MM.1S (cell line): ENCODE measurements at regions not wholly inside any gene's neighbourhood (a gene's known extent, or its start where the extent isn't known, plus 50 kb on each side); places are given as distances from the start of the nearest gene placed in this dataset.
"Not testable (repeated sequence)": the region's sequence is repeated elsewhere in the genome, so short reads cannot be mapped to it uniquely, and the experiment has no call there.

Source experiments
- DNase-seq: peaks from one replicate; pipeline ENCODE4 v3.0.0-alpha.2; 2015
- H2AFZ ChIP-seq: fragments of 300-600 bp; sonication (generic); 2 replicates; pipeline ENCODE4 v1.6.0; 2016; ENCODE audit warnings: antibody characterized with exemption, low read length
- H3F3A ChIP-seq: fragments of 300-600 bp; sonication (generic); 2 replicates; pipeline ENCODE4 v1.6.1; 2016; ENCODE audit warnings: mild to moderate bottlenecking, antibody characterized with exemption, low read length, moderate library complexity, mixed read lengths; ENCODE audit not compliant: insufficient read depth
- H3K27ac ChIP-seq: fragments of 300-600 bp; sonication (generic); 2 replicates; pipeline ENCODE4 v1.5.1; 2016; ENCODE audit warnings: mild to moderate bottlenecking, low read length
- H3K27me3 ChIP-seq: fragments of 300-600 bp; sonication (generic); replicated peaks from 2 replicates; pipeline ENCODE4 v1.6.0; 2016; ENCODE audit warnings: low read length; ENCODE audit not compliant: insufficient read depth
- H3K36me3 ChIP-seq: fragments of 300-600 bp; sonication (generic); replicated peaks from 2 replicates; pipeline ENCODE4 v1.6.1; 2016; ENCODE audit warnings: mild to moderate bottlenecking, low read length, mixed read lengths; ENCODE audit not compliant: insufficient read depth
- H3K4me1 ChIP-seq: fragments of 300-600 bp; sonication (generic); 2 replicates; pipeline ENCODE4 v1.6.1; 2016; ENCODE audit warnings: low read length, mixed read lengths
- H3K4me2 ChIP-seq: fragments of 300-600 bp; sonication (generic); 2 replicates; pipeline ENCODE4 v1.6.0; 2016; ENCODE audit warnings: low read depth, low read length
- H3K4me3 ChIP-seq: fragments of 300-600 bp; sonication (generic); 2 replicates; pipeline ENCODE4 v1.5.1; 2016; ENCODE audit warnings: low read length, mixed read lengths
- H3K79me2 ChIP-seq: fragments of 300-600 bp; sonication (generic); 2 replicates; pipeline ENCODE4 v1.6.1; 2016; ENCODE audit warnings: mixed run types, low read length, mixed read lengths
- H3K9ac ChIP-seq: fragments of 300-600 bp; sonication (generic); 2 replicates; pipeline ENCODE4 v1.6.1; 2016; ENCODE audit warnings: low read length, mixed read lengths
- H3K9me2 ChIP-seq: fragments of 300-600 bp; sonication (generic); replicated peaks from 2 replicates; pipeline ENCODE4 v1.6.1; 2016; ENCODE audit warnings: mild to moderate bottlenecking, low read length, mixed read lengths; ENCODE audit not compliant: insufficient read depth
- H3K9me3 ChIP-seq: fragments of 300-600 bp; sonication (generic); replicated peaks from 2 replicates; pipeline ENCODE4 v1.6.1; 2016; ENCODE audit warnings: mild to moderate bottlenecking, low read length, mixed read lengths; ENCODE audit not compliant: insufficient read depth
- H4K20me1 ChIP-seq: fragments of 300-600 bp; sonication (generic); 2 replicates; pipeline ENCODE4 v1.6.1; 2016; ENCODE audit warnings: mild to moderate bottlenecking, low read length, moderate library complexity, mixed read lengths; ENCODE audit not compliant: insufficient read depth
- EZH2 ChIP-seq: fragments of 300-600 bp; sonication (generic); optimal IDR thresholded peaks from 2 replicates; pipeline ENCODE3; 2017; ENCODE audit warnings: low read depth, mild to moderate bottlenecking, antibody characterized with exemption, low read length, mixed read lengths
- EZH2phosphoT487 ChIP-seq: fragments of 300-600 bp; sonication (generic); IDR thresholded peaks from 2 replicates; pipeline ENCODE4 v1.6.1; 2018; ENCODE audit warnings: antibody characterized with exemption, low read length
- TF ChIP-seq, protein P1 (sequence below): fragments of 300-600 bp; sonication (generic); IDR thresholded peaks from 2 replicates; pipeline ENCODE4 v1.5.1; 2016; ENCODE audit warnings: antibody characterized with exemption, low read length, mixed read lengths

DNA sequence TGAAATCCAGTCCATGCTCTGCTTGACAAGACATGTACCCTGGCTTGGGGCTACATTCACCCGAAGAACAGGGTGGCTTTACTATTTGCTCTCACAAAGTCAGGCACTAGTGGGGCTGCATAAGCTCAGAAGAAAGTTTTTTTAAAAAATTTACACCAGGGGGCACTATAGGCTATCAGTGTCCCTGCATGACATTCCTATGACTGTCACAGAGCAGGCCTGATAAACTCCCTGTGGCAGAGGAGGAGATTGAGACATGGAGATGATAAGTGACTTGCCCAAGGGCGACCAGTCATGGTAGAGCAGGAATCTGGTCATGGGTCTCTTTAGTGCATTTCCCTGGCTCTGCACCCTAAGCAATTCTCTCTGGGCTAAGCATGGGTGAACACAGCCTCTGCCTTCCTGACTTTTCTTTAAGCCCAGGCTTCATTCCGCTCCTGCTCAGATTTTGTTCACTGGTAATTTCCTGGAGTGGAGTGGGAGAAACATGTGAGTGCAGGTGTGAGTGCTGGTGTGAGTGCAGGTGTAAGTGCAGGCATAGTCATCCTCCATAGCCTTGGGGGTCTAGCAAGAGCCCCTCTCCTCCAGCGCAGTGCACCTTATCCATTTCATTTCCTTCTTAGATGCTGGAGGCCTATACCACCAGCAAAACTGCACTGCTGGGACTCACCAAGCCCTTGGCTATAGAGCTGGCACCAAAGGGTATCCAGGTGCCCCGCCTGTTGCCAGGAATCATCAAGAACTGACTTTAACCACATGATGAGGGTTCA, 91.6 kb downstream of the DHRS2 start:
- Histone ChIP-seq H3K4me1 (no peaks in the 10 kb centered on the region), H3K9ac (no peak overlapping the region), H3K79me2 (no peaks in the 10 kb centered on the region), H3F3A (no peaks in the 10 kb centered on the region), H3K27me3 (no peaks in the 10 kb centered on the region), H3K4me3 (no peak overlapping the region), H3K36me3 (no peaks in the 10 kb centered on the region), H2AFZ (no peak overlapping the region), H3K4me2 (no peak overlapping the region), H3K27ac (no peak overlapping the region), H3K9me3 (no peaks in the 10 kb centered on the region), H3K9me2 (no peaks in the 10 kb centered on the region), H4K20me1 (no peaks in the 10 kb centered on the region)
- peak; percentile 12 for DNase-seq
- TF ChIP-seq, protein P1, sequence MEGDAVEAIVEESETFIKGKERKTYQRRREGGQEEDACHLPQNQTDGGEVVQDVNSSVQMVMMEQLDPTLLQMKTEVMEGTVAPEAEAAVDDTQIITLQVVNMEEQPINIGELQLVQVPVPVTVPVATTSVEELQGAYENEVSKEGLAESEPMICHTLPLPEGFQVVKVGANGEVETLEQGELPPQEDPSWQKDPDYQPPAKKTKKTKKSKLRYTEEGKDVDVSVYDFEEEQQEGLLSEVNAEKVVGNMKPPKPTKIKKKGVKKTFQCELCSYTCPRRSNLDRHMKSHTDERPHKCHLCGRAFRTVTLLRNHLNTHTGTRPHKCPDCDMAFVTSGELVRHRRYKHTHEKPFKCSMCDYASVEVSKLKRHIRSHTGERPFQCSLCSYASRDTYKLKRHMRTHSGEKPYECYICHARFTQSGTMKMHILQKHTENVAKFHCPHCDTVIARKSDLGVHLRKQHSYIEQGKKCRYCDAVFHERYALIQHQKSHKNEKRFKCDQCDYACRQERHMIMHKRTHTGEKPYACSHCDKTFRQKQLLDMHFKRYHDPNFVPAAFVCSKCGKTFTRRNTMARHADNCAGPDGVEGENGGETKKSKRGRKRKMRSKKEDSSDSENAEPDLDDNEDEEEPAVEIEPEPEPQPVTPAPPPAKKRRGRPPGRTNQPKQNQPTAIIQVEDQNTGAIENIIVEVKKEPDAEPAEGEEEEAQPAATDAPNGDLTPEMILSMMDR, result no peak

DNA sequence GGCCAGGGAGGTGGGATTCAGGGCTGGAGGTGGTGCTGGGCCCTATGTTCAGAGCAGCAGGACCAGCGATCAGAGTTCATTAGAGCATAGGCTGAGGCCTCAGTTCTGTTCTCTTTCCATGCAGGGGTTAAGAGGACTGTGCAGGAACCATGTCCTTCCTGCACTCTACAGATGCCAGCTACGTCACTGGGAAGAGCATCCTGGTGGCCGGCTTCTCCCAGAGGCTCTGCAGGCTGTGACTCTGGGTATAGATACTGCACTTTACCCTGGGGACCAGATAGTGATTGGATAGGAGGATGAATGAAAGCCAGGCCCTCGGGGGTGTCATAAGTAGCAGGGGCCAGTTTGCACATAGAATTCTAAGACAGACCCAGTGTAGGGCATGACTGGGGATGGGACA, 92.6 kb downstream of the DHRS2 start:
- Histone ChIP-seq H2AFZ (no peak overlapping the region), H3K79me2 (no peaks in the 10 kb centered on the region), H3K9me3 (no peaks in the 10 kb centered on the region), H3K27ac (no peak overlapping the region), H4K20me1 (no peaks in the 10 kb centered on the region), H3K4me3 (no peak overlapping the region), H3K4me1 (no peaks in the 10 kb centered on the region), H3F3A (no peaks in the 10 kb centered on the region), H3K9me2 (no peaks in the 10 kb centered on the region), H3K27me3 (no peaks in the 10 kb centered on the region), H3K36me3 (no peaks in the 10 kb centered on the region), H3K9ac (no peak overlapping the region), H3K4me2 (no peak overlapping the region)
- DNase-seq, result no peak
- TF ChIP-seq EZH2, result no peak
- TF ChIP-seq EZH2phosphoT487, result no peak
- TF ChIP-seq, protein P1, result no peak

DNA sequence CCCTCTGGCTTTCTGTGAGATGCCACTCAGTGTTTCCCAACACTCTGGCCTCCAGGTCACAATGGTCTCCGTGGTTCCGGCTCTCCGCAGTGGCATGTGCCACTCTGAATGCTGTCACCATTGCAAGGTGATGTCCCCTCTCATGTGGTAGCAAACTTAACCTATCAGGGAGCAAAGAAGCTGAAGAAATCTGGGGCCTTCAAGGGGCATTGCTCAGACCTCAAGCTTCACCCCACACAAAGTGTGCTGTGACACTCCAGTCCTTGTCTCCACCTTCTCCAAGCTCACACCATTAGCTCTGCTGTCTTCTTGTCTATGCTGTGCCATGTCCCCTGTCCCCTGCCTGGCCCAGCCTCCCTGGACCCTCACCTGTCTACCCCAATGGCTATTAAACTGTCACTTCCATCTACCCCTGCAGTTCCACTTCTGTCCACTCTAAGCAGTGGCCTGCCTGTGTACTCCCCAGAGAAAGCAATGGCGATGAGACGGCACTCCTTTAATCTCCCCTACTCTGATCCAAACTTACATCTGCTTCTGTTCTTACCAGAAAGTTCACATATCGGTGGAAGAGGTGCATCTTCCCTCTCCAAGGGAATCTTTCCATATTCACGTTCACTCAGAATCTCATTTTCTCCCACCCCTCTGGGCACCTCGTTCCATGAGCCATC, 93.7 kb downstream of the DHRS2 start:
- no peaks in the 10 kb centered on the region for H4K20me1 ChIP-seq
- no peak for TF ChIP-seq EZH2
- no peaks in the 10 kb centered on the region for H3K9me2 ChIP-seq
- H3K4me1 ChIP-seq, result no peaks in the 10 kb centered on the region
- H3K27ac ChIP-seq, result no peak overlapping the region
- H3K9ac ChIP-seq, result no peak overlapping the region
- H2AFZ ChIP-seq, result no peak overlapping the region
- no peaks in the 10 kb centered on the region for H3K36me3 ChIP-seq
- H3K79me2 ChIP-seq, result no peaks in the 10 kb centered on the region
- no peak for DNase-seq
- no peak overlapping the region for H3K4me3 ChIP-seq
- no peaks in the 10 kb centered on the region for H3K27me3 ChIP-seq
- no peaks in the 10 kb centered on the region for H3F3A ChIP-seq
- H3K4me2 ChIP-seq, result no peak overlapping the region
- no peaks in the 10 kb centered on the region for H3K9me3 ChIP-seq

DNA sequence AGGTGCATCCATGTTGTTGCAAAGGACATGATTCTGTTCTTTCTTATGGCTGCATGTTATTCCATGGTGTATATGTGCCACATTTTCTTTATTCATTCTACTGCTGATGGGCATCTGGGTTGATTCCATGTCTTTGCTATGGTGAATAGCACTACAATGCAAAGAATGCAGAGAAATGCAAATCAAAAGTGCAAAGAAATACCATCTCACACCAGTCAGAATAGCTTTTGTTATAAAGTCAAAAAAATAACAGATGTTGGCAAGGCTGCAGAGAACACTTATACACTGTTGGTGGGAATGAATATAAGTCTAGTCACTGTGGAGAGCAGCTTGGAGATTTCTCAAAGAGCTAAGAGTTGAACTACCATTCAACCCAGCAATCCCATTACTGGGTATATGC, 99.2 kb downstream of the DHRS2 start:
- Histone ChIP-seq H2AFZ (no peak overlapping the region), H4K20me1 (no peaks in the 10 kb centered on the region), H3K9me2 (no peaks in the 10 kb centered on the region), H3K9me3 (no peaks in the 10 kb centered on the region), H3K4me1 (no peaks in the 10 kb centered on the region), H3K9ac (no peak overlapping the region), H3K27ac (no peak overlapping the region), H3F3A (no peaks in the 10 kb centered on the region), H3K4me3 (no peak overlapping the region), H3K36me3 (no peaks in the 10 kb centered on the region), H3K4me2 (no peak overlapping the region), H3K79me2 (no peaks in the 10 kb centered on the region), H3K27me3 (no peaks in the 10 kb centered on the region)
- DNase-seq, result no peak
- TF ChIP-seq, protein P1, result no peak
- TF ChIP-seq EZH2 (no peak), EZH2phosphoT487 (no peak)

DNA sequence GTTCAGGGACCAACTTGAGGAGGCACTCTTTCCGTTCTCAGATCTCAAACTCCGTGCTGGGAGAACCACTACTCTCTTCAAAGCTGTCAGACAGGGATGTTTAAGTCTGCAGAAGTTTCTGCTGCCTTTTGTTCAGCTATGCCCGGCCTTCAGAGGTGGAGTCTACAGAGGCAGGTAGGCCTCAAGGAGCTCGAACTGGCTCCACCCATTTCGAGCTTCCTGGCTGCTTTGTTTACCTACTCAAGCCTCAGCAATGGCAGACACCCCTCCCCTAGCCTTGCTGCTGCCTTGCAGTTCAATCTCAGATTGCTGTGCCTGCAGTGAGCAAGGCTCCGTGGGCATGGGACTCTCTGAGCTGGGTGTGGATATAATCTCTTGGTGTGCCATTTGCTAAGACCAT, 108.2 kb downstream of the DHRS2 start:
- H3K9me3 ChIP-seq, DNase-seq, H3F3A ChIP-seq, H4K20me1 ChIP-seq, H3K79me2 ChIP-seq, H3K4me3 ChIP-seq, H3K27ac ChIP-seq, H3K9ac ChIP-seq, H3K4me2 ChIP-seq, H3K27me3 ChIP-seq, H2AFZ ChIP-seq, H3K9me2 ChIP-seq, H3K36me3 ChIP-seq, H3K4me1 ChIP-seq: not testable (repeated sequence)
